Mesothelial cell of epicardium (in vitro differentiated cells): ENCODE measurements at regions not wholly inside any gene's neighbourhood (a gene's known extent, or its start where the extent isn't known, plus 50 kb on each side); places are given as distances from the start of the nearest gene placed in this dataset.

ENCODE experiments used
- DNase-seq, 2 experiments: peaks; one replicate each; pipeline ENCODE4 v3.0.0; 2021; ENCODE audit warnings: low spot score in 2 of 2; ENCODE audit not compliant: unreplicated experiment in 2 of 2
- H3K27ac Mint-ChIP-seq: 2 replicates; pipeline ENCODE4 v1.8.0; 2021; ENCODE audit warnings: mixed read lengths
- H3K27me3 Mint-ChIP-seq: 2 replicates; pipeline ENCODE4 v1.8.0; 2021; ENCODE audit warnings: low read depth, mixed read lengths
- H3K36me3 Mint-ChIP-seq: 2 replicates; pipeline ENCODE4 v1.8.0; 2021; ENCODE audit warnings: mixed read lengths
- H3K4me1 Mint-ChIP-seq: 2 replicates; pipeline ENCODE4 v1.8.0; 2021; ENCODE audit warnings: mixed read lengths
- H3K4me3 Mint-ChIP-seq: 2 replicates; pipeline ENCODE4 v1.8.0; 2021; ENCODE audit warnings: mild to moderate bottlenecking, moderate library complexity, mixed read lengths
- H3K9me3 Mint-ChIP-seq: 2 replicates; pipeline ENCODE4 v1.8.0; 2021; ENCODE audit warnings: mixed read lengths
- CTCF ChIP-seq: fragments of 200-600 bp; sonication (generic); IDR thresholded peaks from one replicate; pipeline ENCODE4 v1.5.0; 2021; ENCODE audit warnings: antibody characterized with exemption; ENCODE audit not compliant: unreplicated experiment

GRCh38 chr2:19654310-19655090 lies 247.3 kb downstream of the TTC32 start:
- Mint-ChIP-seq H3K9me3 (no peaks in the 10 kb centered on the region), H3K27me3 (peaks cover 5% of the 10 kb centered on the region), H3K36me3 (no peaks in the 10 kb centered on the region), H3K27ac (no peak overlapping the region), H3K4me1 (no peaks in the 10 kb centered on the region), H3K4me3 (no peak overlapping the region)
- DNase-seq: no peak
- TF ChIP-seq CTCF: no peak

GRCh38 chr2:19653509-19653908 lies 248.3 kb downstream of the TTC32 start:
- no peaks in the 10 kb centered on the region for H3K9me3 Mint-ChIP-seq
- no peaks in the 10 kb centered on the region for H3K4me1 Mint-ChIP-seq
- H3K36me3 Mint-ChIP-seq: no peaks in the 10 kb centered on the region
- no peak for DNase-seq
- H3K27me3 Mint-ChIP-seq: peaks cover 5% of the 10 kb centered on the region
- no peak overlapping the region for H3K4me3 Mint-ChIP-seq
- TF ChIP-seq CTCF: no peak
- no peak overlapping the region for H3K27ac Mint-ChIP-seq

- no peak overlapping the region for H3K27ac Mint-ChIP-seq
- TF ChIP-seq CTCF: no peak
- H3K9me3 Mint-ChIP-seq: no peaks in the 10 kb centered on the region
- no peaks in the 10 kb centered on the region for H3K36me3 Mint-ChIP-seq
- H3K27me3 Mint-ChIP-seq: peaks cover 5% of the 10 kb centered on the region
- H3K4me1 Mint-ChIP-seq: no peaks in the 10 kb centered on the region
- no peak for DNase-seq
- H3K4me3 Mint-ChIP-seq: no peak overlapping the region
These were observed 249.0 kb downstream of the TTC32 start for GRCh38 chr2:19652811-19653210.

DNA sequence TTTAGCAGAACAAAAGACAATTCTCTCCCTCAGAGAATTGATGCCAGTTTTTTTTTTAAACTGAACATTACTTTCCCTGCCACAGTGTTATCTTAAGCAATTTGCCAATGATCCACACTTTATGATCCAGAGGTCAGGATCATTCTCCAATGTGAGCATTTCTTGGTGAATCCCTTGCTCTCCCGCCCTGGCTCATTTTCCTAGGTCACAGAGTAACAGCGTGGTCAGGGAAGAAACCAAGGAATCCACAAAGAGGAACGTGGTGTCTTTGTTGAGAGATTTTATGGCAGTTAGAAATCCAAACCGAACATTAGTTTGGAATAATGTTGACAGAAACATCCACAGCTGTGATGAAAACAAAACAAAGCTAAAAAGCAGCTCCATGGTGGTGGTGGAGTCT lies 250.3 kb downstream of the TTC32 start:
- no peak for TF ChIP-seq CTCF
- no peak overlapping the region for H3K4me3 Mint-ChIP-seq
- no peaks in the 10 kb centered on the region for H3K4me1 Mint-ChIP-seq
- no peak overlapping the region for H3K27ac Mint-ChIP-seq
- no peak for DNase-seq
- no peaks in the 10 kb centered on the region for H3K9me3 Mint-ChIP-seq
- peaks cover 5% of the 10 kb centered on the region for H3K27me3 Mint-ChIP-seq
- no peaks in the 10 kb centered on the region for H3K36me3 Mint-ChIP-seq

DNA sequence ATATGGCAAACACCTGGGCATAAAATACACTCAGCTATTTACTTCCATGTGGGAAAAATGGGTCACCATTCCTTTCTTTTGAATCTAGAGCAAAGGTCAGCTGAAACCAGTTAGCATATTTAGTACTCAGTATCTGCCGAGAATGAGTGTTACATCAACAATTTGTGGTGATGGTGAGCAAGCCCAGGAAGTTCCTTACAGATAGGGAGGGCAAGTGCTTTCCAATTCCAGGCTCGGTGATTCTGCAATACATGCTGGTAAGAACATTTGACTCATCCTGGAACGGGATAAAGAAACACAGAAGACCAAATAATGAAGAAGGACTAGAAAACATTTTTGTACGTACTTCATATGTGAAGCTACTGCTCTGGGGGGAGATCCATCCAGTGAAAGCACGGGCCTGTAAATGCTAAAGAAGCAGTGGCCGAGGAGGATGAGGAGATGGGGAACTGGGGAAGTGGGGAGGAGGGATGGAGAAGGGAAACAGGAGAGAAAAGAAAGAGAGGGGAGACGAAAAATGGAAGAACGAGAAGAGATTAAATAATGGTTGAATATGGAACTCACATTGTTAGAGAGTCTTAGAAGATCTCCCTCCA lies 251.9 kb downstream of the TTC32 start:
- no peaks in the 10 kb centered on the region for H3K4me1 Mint-ChIP-seq
- H3K27ac Mint-ChIP-seq: no peak overlapping the region
- no peak for DNase-seq
- H3K36me3 Mint-ChIP-seq: no peaks in the 10 kb centered on the region
- no peak for TF ChIP-seq CTCF
- H3K4me3 Mint-ChIP-seq: no peak overlapping the region
- H3K9me3 Mint-ChIP-seq: peaks cover under 1% of the 10 kb centered on the region
- H3K27me3 Mint-ChIP-seq: peaks cover 5% of the 10 kb centered on the region
